ENCODE measurements at regions not wholly inside any gene's neighbourhood (a gene's known extent, or its start where the extent isn't known, plus 50 kb on each side); places are given as distances from the start of the nearest gene placed in this dataset.
"Not testable (repeated sequence)": the region's sequence is repeated elsewhere in the genome, so short reads cannot be mapped to it uniquely, and the experiment has no call there.

- TF ChIP-seq, protein P1, sequence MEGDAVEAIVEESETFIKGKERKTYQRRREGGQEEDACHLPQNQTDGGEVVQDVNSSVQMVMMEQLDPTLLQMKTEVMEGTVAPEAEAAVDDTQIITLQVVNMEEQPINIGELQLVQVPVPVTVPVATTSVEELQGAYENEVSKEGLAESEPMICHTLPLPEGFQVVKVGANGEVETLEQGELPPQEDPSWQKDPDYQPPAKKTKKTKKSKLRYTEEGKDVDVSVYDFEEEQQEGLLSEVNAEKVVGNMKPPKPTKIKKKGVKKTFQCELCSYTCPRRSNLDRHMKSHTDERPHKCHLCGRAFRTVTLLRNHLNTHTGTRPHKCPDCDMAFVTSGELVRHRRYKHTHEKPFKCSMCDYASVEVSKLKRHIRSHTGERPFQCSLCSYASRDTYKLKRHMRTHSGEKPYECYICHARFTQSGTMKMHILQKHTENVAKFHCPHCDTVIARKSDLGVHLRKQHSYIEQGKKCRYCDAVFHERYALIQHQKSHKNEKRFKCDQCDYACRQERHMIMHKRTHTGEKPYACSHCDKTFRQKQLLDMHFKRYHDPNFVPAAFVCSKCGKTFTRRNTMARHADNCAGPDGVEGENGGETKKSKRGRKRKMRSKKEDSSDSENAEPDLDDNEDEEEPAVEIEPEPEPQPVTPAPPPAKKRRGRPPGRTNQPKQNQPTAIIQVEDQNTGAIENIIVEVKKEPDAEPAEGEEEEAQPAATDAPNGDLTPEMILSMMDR (IDR thresholded peaks at IDR 0.05), result not testable (repeated sequence)
- TF ChIP-seq POLR2A (IDR thresholded peaks at IDR 0.05), result not testable (repeated sequence)
These were observed 864.5 kb downstream of the TTLL7 start for GRCh38 chr1:83134322-83135014.

Measured in uterus (tissue), 2 donors.